HG02852 (cell line): ENCODE measurements at regions not wholly inside any gene's neighbourhood (a gene's known extent, or its start where the extent isn't known, plus 50 kb on each side); places are given as distances from the start of the nearest gene placed in this dataset.
"Not testable (repeated sequence)": the region's sequence is repeated elsewhere in the genome, so short reads cannot be mapped to it uniquely, and the experiment has no call there.

Source experiments
- ATAC-seq: cut with Tn5 transposase; IDR thresholded peaks from one replicate; pipeline ENCODE4 v1.9.1; 2021; ENCODE audit warnings: mild to moderate bottlenecking, moderate library complexity; ENCODE audit not compliant: unreplicated experiment

DNA sequence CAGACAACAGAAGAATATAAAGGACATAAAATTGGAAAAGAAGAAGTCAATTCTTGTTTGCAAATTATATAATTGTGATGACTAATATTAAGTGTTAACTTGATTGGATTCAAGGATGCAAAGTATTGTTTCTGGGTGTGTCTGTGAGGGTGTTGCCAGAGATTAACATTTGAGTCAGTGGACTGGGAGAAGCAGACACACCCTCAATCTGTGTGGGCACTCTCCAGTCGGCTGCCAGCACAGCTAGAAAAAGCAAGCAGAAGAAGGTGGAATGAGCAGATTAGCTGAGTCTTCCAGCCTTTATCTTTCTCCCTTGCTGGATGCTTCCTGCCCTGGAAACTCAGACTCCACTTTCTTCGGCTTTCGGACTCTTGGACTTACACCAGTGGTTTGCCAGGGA, 51.7 kb downstream of the UBE2NL start:
- no peak for ATAC-seq

- no peak for ATAC-seq
These were observed 56.2 kb downstream of the UBE2NL start for GRCh38 chrX:143940119-143940518.

GRCh38 chrX:143945171-143945570, 61.3 kb downstream of the UBE2NL start:
- ATAC-seq, result no peak

- no peak for ATAC-seq
These were observed 80.7 kb downstream of the UBE2NL start for GRCh38 chrX:143964549-143964948.

GRCh38 chrX:143988356-143988755, 104.5 kb downstream of the UBE2NL start:
- ATAC-seq, result no peak

GRCh38 chrX:143994206-143994605, 110.3 kb downstream of the UBE2NL start:
- ATAC-seq, result no peak

DNA sequence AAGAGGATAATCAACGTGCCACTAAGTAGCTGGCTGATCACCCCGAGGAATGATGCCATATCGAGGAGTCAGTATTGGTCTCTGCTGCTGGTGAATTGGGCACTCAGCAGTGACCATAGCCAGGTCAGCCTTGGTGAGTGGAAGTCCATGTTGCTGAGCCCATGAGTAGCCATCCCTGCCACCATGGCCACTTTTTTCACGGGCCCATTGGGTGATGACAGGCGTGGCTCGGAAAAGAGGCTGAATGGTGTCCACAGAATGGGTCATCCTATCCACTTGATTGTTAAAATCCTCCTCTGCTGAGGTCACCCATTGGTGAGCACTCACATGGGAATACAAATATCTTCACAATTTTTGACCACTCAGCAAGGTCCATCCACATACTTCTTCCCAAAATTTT, 114.4 kb downstream of the UBE2NL start:
- ATAC-seq, result no peak

DNA sequence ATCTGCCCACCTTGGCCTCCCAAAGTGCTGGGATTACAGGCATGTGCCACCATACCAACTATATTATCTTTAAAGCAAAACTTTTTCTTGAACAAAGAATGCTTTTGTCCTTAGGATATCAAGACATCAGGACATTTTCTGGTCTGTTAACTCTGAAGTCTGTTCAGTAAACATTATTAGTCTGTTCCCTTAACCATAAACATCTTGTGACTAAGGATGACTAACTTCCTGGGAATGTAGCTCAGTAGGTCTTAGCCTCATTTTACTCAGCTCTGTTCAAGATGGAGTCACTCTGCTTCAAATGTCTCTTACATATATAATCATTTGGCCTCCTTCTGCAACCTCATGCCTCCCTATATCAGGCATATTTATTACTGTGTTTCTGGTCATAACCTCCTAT, 122.9 kb downstream of the UBE2NL start:
- ATAC-seq, result no peak

DNA sequence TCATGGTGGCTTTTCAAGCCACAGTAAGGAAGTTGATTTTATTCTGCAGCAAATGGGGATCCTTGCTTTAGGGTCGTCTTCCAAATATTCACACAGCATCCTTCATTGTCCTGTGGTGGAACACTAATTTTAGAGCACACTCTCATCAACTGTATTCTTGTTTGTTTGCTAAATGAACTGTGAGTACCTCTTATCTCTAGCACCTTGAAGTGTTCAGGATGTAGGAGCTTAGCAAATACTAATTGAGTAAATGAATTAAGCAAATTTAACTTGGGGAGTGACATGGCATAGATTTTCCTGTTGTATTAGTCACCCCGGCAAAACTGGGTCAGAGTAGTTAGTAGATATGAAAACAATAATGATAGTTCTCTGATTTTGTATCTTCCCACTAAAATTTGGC, 156.9 kb downstream of the UBE2NL start:
- ATAC-seq, result no peak

DNA sequence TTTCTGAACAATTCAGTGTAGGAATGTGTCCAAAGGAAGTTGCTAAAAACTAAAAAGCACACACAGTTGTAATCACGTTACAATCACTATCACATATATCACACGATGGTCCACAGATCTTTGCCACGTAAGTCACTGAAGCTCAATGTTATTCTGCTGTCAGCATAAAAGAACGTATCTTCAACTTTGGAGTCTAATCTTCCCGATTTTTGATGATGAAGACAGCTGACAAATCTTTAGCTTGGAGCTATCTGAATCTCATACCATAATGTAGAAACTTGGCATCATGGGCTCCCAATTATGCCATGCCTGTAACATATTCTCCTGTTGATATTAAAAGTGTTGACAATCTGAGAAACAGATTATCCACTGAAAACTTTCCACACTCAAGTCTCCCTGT, 158.4 kb downstream of the UBE2NL start:
- ATAC-seq, result no peak

DNA sequence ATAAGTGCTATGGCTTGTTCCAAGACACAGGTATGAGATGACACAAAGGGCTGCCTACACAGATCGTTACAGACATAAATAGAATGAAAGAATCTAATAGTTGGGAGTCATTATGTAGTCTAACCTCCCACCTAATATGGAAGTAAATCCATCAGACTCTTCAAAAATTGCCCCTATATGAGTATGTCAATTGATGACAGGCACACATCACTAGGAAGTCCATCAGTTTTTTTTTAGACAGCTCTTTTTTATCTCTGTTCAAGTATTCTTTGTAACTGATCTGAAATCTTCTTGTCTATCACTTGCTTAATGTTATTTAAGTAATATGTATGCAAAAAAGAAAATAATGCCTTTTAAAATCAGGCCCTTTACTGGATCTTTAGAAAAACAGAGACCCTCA, 191.6 kb downstream of the UBE2NL start:
- ATAC-seq, result no peak

DNA sequence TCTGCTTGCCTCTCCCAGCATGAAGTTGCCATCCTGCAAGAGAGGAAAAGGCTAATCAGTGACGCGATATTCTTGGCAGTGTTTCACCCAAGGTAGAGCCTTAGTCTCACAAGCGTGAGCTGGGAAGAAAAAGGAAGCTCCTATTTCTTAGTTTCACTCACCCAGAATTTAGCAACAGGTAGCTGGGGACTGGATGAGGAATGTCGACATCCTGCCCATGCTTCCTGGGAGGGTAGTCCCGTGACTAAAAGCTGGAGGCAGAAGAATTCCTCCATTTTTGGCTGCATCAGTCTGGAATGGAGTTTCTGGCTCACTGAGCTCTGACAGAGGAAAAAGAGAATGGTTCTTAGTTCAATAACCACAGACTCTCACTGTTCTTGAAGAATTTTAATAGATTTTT, 198.4 kb downstream of the UBE2NL start:
- ATAC-seq, result not testable (repeated sequence)

GRCh38 chrX:144089674-144090073, 205.8 kb downstream of the UBE2NL start:
- ATAC-seq, result not testable (repeated sequence)

- not testable (repeated sequence) for ATAC-seq
These were observed 208.2 kb downstream of the UBE2NL start for GRCh38 chrX:144092116-144092515.

DNA sequence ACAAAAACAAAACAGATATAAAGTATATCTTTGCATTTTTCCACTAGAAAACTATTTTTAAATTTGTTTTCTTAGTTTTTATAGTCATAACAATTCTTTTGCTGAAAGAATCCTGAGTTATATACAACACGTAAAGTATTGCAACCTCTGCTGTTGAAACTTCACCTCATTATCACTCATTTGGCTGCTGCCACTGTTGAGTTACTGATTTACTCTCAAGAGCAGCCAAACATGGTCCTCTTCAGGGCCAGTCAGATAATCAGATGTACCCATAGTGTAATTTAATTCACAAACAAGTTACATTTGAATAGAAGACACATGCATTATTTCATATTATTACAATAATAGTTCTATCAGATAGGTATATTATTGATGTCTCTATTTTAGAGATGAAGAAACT, 235.6 kb downstream of the UBE2NL start:
- ATAC-seq, result not testable (repeated sequence)

- not testable (repeated sequence) for ATAC-seq
These were observed 237.7 kb downstream of the UBE2NL start for GRCh38 chrX:144121566-144121965.

DNA sequence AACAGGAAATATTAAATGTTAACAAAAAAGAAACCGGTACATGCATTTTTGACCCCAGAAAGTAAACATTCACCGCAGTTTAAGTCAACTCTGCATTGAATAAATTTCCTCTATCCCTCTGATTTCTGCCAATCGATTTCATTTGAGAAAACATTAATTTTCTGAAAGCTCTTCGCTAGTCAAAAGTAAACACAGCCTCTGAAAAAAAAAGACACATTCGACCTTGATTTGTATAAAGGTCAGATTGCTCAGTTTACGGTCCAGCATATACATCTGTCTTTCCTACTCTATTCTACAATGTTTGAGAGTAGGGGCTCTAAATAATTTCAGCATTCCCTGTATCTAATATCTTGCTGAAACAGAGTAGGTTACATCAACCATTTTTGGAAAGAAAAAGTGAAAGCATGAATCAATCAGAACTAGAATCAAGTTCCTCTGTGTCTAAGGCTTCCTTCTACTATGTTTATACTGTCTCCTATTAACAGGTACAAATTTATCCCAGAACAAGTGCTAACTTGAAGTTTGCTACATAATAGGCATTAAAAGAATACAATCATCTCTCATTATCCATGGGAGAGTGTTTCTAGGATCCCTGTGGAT, 243.8 kb downstream of the UBE2NL start:
- ATAC-seq, result not testable (repeated sequence)

DNA sequence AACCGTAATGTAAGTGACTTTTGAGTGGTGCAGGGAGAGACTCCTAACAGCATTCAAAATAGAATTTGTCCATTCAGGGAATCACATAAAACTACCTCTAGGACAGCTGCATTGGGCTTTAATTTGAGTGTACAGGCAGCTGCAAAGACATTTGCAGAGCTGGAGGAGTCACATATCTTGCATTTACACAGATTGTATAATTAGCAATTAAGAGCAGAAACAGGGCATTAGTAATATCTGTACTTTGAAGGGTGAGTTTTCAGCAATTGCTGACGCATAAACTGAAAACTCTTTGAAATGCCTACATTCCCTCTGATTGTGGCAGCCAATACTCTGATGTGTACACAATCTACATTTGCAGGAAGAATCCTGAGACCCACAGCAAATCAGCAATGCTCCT, 245.6 kb downstream of the UBE2NL start:
- not testable (repeated sequence) for ATAC-seq

GRCh38 chrX:144130507-144130906, 246.6 kb downstream of the UBE2NL start:
- not testable (repeated sequence) for ATAC-seq

DNA sequence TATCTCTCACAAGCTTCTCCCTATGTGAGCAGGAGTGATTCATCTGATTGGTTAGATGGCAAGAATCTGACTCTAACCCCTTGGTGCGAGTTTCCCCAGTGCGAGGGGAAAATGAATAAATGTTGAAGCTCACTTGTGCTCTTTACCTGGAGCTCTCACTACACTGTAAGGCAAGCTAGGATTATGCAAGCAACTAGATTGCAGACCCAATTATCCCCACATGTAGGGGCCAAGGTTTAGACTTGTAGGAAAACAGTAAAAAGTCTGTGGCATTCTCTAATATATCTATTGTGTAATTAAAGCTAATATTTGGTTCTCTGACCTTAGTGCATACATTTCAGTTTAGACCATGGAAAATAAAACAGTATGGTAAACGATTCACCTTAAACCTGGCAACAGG, 247.2 kb downstream of the UBE2NL start:
- ATAC-seq, result not testable (repeated sequence)

- ATAC-seq, result not testable (repeated sequence)
These were observed 250.7 kb downstream of the UBE2NL start for GRCh38 chrX:144134448-144135119.

DNA sequence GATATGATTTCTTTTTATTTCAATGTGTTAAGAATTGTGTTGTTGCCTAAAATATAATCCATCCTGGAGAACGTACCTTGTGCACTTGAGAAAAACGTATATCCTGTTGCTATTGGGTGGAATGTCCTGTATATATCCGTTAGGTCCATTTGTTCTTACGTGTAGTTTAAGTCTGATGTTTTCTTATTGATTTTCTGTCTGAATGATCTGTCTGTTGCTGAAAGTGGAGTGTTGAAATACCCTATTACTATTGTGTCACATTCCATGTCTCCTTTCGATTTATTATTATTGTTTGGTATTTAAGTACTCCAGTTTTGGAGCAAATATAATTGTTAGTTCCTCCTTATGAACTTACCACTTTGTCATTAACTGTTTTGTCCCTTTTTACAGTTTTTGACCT, 270.6 kb downstream of the UBE2NL start:
- not testable (repeated sequence) for ATAC-seq

- ATAC-seq, result peak; percentile 60
These were observed 301.3 kb downstream of the UBE2NL start for GRCh38 chrX:144185197-144185596.
